ENCODE measurements at regions not wholly inside any gene's neighbourhood (a gene's known extent, or its start where the extent isn't known, plus 50 kb on each side); places are given as distances from the start of the nearest gene placed in this dataset.

DNA sequence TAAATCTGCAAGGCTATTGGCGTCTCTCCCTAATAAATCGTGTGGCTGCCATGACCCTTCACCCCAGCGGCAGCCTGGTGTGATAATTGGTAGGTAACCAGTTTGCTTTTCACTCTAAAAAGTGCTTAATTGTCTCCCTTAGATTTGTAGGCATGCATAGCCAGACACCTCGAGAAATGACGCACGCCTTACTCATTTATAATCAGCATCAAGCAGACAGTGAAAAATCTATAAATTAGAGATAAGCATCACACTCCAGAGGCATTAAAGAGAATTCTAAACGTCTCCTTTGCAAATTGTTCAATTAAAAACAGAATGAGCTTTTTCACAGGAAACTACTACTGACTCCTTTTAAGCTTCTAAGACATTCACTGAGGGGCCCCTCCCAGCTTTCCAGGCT, 110.2 kb upstream of the RPS6KA2 start:
- TF ChIP-seq, protein P1, sequence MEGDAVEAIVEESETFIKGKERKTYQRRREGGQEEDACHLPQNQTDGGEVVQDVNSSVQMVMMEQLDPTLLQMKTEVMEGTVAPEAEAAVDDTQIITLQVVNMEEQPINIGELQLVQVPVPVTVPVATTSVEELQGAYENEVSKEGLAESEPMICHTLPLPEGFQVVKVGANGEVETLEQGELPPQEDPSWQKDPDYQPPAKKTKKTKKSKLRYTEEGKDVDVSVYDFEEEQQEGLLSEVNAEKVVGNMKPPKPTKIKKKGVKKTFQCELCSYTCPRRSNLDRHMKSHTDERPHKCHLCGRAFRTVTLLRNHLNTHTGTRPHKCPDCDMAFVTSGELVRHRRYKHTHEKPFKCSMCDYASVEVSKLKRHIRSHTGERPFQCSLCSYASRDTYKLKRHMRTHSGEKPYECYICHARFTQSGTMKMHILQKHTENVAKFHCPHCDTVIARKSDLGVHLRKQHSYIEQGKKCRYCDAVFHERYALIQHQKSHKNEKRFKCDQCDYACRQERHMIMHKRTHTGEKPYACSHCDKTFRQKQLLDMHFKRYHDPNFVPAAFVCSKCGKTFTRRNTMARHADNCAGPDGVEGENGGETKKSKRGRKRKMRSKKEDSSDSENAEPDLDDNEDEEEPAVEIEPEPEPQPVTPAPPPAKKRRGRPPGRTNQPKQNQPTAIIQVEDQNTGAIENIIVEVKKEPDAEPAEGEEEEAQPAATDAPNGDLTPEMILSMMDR (IDR thresholded peaks at IDR 0.05; ENCODE audit: low read length), result no peak
- no peak for TF ChIP-seq EZH2 (IDR thresholded peaks at IDR 0.05; ENCODE audit: borderline replicate concordance, low read length)

Measured in OCI-LY1 (cell line).